ENCODE measurements at regions not wholly inside any gene's neighbourhood (a gene's known extent, or its start where the extent isn't known, plus 50 kb on each side); places are given as distances from the start of the nearest gene placed in this dataset.

- Histone ChIP-seq H3K36me3 (no peaks in the 10 kb centered on the region), H3K4me3 (no peak overlapping the region), H3K27me3 (peaks cover 0 to 3% of the 10 kb centered on the region in 2 donors), H3K27ac (no peak overlapping the region), H3K9me3 (no peaks in the 10 kb centered on the region), H3K4me1 (no peaks in the 10 kb centered on the region)
- ATAC-seq = no peak
- WGBS (ENCODE audit: insufficient coverage, low coverage, low lambda C conversion rate, missing lambda C conversion rate) = 30% methylated on average over 1 of the region's 1 CpG
- DNase-seq = no peak
- intact Hi-C loops (cut with DNase I) = no loop called here
- TF ChIP-seq POLR2A (IDR thresholded peaks at IDR 0.05) = no peak
- no peak for TF ChIP-seq CTCF (IDR thresholded peaks at IDR 0.05)
Measured at GRCh38 chr3:118479376-118479775, 555.3 kb downstream of the IGSF11 start.

GRCh38 chr3:118480101-118480860, 554.4 kb downstream of the IGSF11 start:
- DNase-seq = no peak
- TF ChIP-seq POLR2A (IDR thresholded peaks at IDR 0.05) = no peak
- no peak for TF ChIP-seq CTCF (IDR thresholded peaks at IDR 0.05)
- no peak overlapping the region for H3K27ac ChIP-seq
- no peak overlapping the region for H3K4me3 ChIP-seq
- H3K4me1 ChIP-seq = no peaks in the 10 kb centered on the region
- no peaks in the 10 kb centered on the region for H3K36me3 ChIP-seq
- H3K9me3 ChIP-seq = no peaks in the 10 kb centered on the region
- WGBS (ENCODE audit: insufficient coverage, low coverage, low lambda C conversion rate, missing lambda C conversion rate) = 29% methylated on average over 4 of the region's 4 CpGs
- peaks cover 0 to 3% of the 10 kb centered on the region in 2 donors for H3K27me3 ChIP-seq
- intact Hi-C loops (cut with DNase I) = no loop called here
- no peak for ATAC-seq

- TF ChIP-seq CTCF (IDR thresholded peaks at IDR 0.05) (no peak), POLR2A (IDR thresholded peaks at IDR 0.05) (no peak)
Measured at GRCh38 chr3:118485693-118486092, 549.0 kb downstream of the IGSF11 start.

GRCh38 chr3:118487734-118488133, 546.9 kb downstream of the IGSF11 start:
- WGBS (ENCODE audit: insufficient coverage, low coverage, low lambda C conversion rate, missing lambda C conversion rate) = 30% methylated on average over 2 of the region's 2 CpGs
- intact Hi-C loops (cut with DNase I) = no loop called here
- Histone ChIP-seq H3K27ac (no peak overlapping the region), H3K4me3 (no peak overlapping the region), H3K4me1 (no peaks in the 10 kb centered on the region), H3K27me3 (peaks cover 0 to 1% of the 10 kb centered on the region in 2 donors), H3K9me3 (no peaks in the 10 kb centered on the region), H3K36me3 (no peaks in the 10 kb centered on the region)
- ATAC-seq (no peak), DNase-seq (no peak)
- TF ChIP-seq POLR2A (IDR thresholded peaks at IDR 0.05) (no peak), CTCF (IDR thresholded peaks at IDR 0.05) (no peak)

More at GRCh38 chr3:118485693-118486092, 549.0 kb downstream of the IGSF11 start:
- H3K4me3 ChIP-seq = no peak overlapping the region
- ATAC-seq (no peak), DNase-seq (no peak)
- H3K4me1 ChIP-seq = no peaks in the 10 kb centered on the region
- no peaks in the 10 kb centered on the region for H3K36me3 ChIP-seq
- no peaks in the 10 kb centered on the region for H3K9me3 ChIP-seq
- WGBS (ENCODE audit: insufficient coverage, low coverage, low lambda C conversion rate, missing lambda C conversion rate) = 63% methylated on average over 5 of the region's 5 CpGs
- intact Hi-C loops (cut with DNase I) = no loop called here
- H3K27me3 ChIP-seq = peaks cover 0 to 3% of the 10 kb centered on the region in 2 donors
- H3K27ac ChIP-seq = no peak overlapping the region

Data from right lobe of liver (tissue), 6 donors.